Keratinocyte (primary cell): ENCODE measurements at regions not wholly inside any gene's neighbourhood (a gene's known extent, or its start where the extent isn't known, plus 50 kb on each side); places are given as distances from the start of the nearest gene placed in this dataset.

Source experiments
- DNase-seq: peaks from one replicate; pipeline ENCODE4 v3.0.0-alpha.2; 2011; ENCODE audit warnings: low read depth, missing footprints, low spot score
- FAIRE-seq: peaks from 2 replicates; lab custom pipeline; 2011; peaks lifted over from hg19 to GRCh38; lab: Jason Lieb, UNC
- H2AFZ ChIP-seq: 2 replicates; pipeline ENCODE4 v1.6.0; 2012; ENCODE audit warnings: low read length, control low read depth, inconsistent platforms; ENCODE audit not compliant: control insufficient read depth
- H3K27ac ChIP-seq: 2 replicates; pipeline ENCODE4 v1.5.1; 2011; ENCODE audit warnings: low read length; ENCODE audit not compliant: control insufficient read depth, insufficient read depth
- H3K27me3 ChIP-seq: 3 replicates; pipeline ENCODE4 v1.6.0; 2011; ENCODE audit warnings: low read length; ENCODE audit not compliant: control insufficient read depth, insufficient read depth; ENCODE audit errors: extremely low read depth
- H3K36me3 ChIP-seq, 2 experiments: 2 replicates in 1 of 2; 3 replicates in 1 of 2; pipeline ENCODE4 v1.5.1; 2011; ENCODE audit warnings: low read length in 2 of 2, mild to moderate bottlenecking in 1 of 2; ENCODE audit not compliant: control insufficient read depth in 2 of 2, insufficient read depth in 2 of 2; ENCODE audit errors: extremely low read depth in 1 of 2
- H3K4me1 ChIP-seq: 3 replicates; pipeline ENCODE4 v1.5.1; 2011; ENCODE audit warnings: low read length; ENCODE audit not compliant: control insufficient read depth, insufficient read depth; ENCODE audit errors: extremely low read depth
- H3K4me2 ChIP-seq: 3 replicates; pipeline ENCODE4 v1.6.0; 2011; ENCODE audit warnings: low read depth, low read length; ENCODE audit not compliant: control insufficient read depth, insufficient read depth; ENCODE audit errors: extremely low read depth
- H3K4me3 ChIP-seq, 3 experiments: fragments of 200-600 bp in 1 of 3; sonication (generic) in 1 of 3; 2 replicates in 2 of 3; 3 replicates in 1 of 3; pipeline ENCODE4 v1.5.1; 2011 to 2016; ENCODE audit warnings: low read length in 3 of 3, mild to moderate bottlenecking in 3 of 3, control low read depth in 2 of 3, inconsistent platforms in 1 of 3, low read depth in 1 of 3, mixed read lengths in 1 of 3, mixed run types in 1 of 3, moderate library complexity in 1 of 3; ENCODE audit not compliant: control insufficient read depth in 2 of 3, insufficient read depth in 2 of 3; ENCODE audit errors: extremely low read depth in 1 of 3
- H3K79me2 ChIP-seq: 2 replicates; pipeline ENCODE4 v1.6.0; 2012; ENCODE audit warnings: low read length; ENCODE audit not compliant: control insufficient read depth, insufficient read depth
- H3K9ac ChIP-seq: 3 replicates; pipeline ENCODE4 v1.6.0; 2011; ENCODE audit warnings: low read length; ENCODE audit not compliant: control insufficient read depth, insufficient read depth; ENCODE audit errors: extremely low read depth
- H3K9me1 ChIP-seq: 3 replicates; pipeline ENCODE4 v1.6.0; 2011; ENCODE audit warnings: low read length; ENCODE audit not compliant: control insufficient read depth, insufficient read depth; ENCODE audit errors: extremely low read depth
- H3K9me3 ChIP-seq: 2 replicates; pipeline ENCODE4 v1.5.1; 2012; ENCODE audit warnings: low read depth, low read length; ENCODE audit not compliant: control insufficient read depth
- H4K20me1 ChIP-seq: 3 replicates; pipeline ENCODE4 v1.6.0; 2011; ENCODE audit warnings: low read length; ENCODE audit not compliant: control insufficient read depth, insufficient read depth; ENCODE audit errors: extremely low read depth
- CTCF ChIP-seq, 3 experiments: IDR thresholded peaks in 1 of 3; conservative IDR thresholded peaks in 1 of 3; optimal IDR thresholded peaks in 1 of 3; 2 replicates in 2 of 3; 3 replicates in 1 of 3; pipeline versions ENCODE3 to v1.5.1; 2011; ENCODE audit warnings: low read length in 3 of 3, mild to moderate bottlenecking in 3 of 3, moderate library complexity in 2 of 3, control low read depth in 1 of 3, inconsistent platforms in 1 of 3; ENCODE audit not compliant: insufficient read depth in 2 of 3; ENCODE audit errors: extremely low read depth in 1 of 3
- EZH2 ChIP-seq: IDR thresholded peaks from one replicate; pipeline ENCODE4 v1.6.1; 2012; ENCODE audit warnings: inconsistent platforms, mild to moderate bottlenecking, low read length, moderate library complexity
- dilution Hi-C: fragments of 300-500 bp; cut with MboI; formaldehyde crosslinking; loops from one replicate; pipeline ENCODE4 v1.7.0; 2020; ENCODE audit warnings: low sequenced_read_pairs; ENCODE audit not compliant: extremely low pct_ligation_motif_present

GRCh38 chr15:98120561-98120960 lies 160.1 kb downstream of the ARRDC4 start:
- FAIRE-seq, result peak; percentile 48

GRCh38 chr15:98121536-98121935 lies 161.0 kb downstream of the ARRDC4 start:
- Histone ChIP-seq H3K4me2 (no peak overlapping the region), H3K9ac (no peak overlapping the region), H4K20me1 (no peaks in the 10 kb centered on the region), H3K9me3 (no peaks in the 10 kb centered on the region), H3K27ac (no peak overlapping the region), H3K4me1 (peaks cover 28% of the 10 kb centered on the region), H3K36me3 (no peaks in the 10 kb centered on the region), H2AFZ (no peak overlapping the region), H3K9me1 (no peaks in the 10 kb centered on the region), H3K79me2 (no peaks in the 10 kb centered on the region), H3K27me3 (no peaks in the 10 kb centered on the region), H3K4me3 (no peak overlapping the region)
- TF ChIP-seq CTCF (optimal IDR thresholded peaks at IDR 0.05 in 1 of 3, IDR thresholded peaks at IDR 0.05 in 1 of 3, conservative IDR thresholded peaks at IDR 0.05 in 1 of 3; ENCODE audit: extremely low read depth in 1 of 3, insufficient read depth in 2 of 3, low read length in 3 of 3) (no peak), EZH2 (no peak)
- dilution Hi-C loops, result no loop called here
- FAIRE-seq, result no peak
- DNase-seq, result no peak

More at GRCh38 chr15:98120561-98120960, 160.1 kb downstream of the ARRDC4 start:
- Histone ChIP-seq H3K36me3 (no peaks in the 10 kb centered on the region), H3K27ac (no peak overlapping the region), H3K79me2 (no peaks in the 10 kb centered on the region), H3K9me3 (no peaks in the 10 kb centered on the region), H3K4me3 (no peak overlapping the region), H3K9ac (no peak overlapping the region), H3K9me1 (no peaks in the 10 kb centered on the region), H2AFZ (no peak overlapping the region), H3K27me3 (no peaks in the 10 kb centered on the region), H3K4me1 (peaks cover 25% of the 10 kb centered on the region), H3K4me2 (no peak overlapping the region), H4K20me1 (no peaks in the 10 kb centered on the region)
- no peak for TF ChIP-seq EZH2
- no peak for TF ChIP-seq CTCF (optimal IDR thresholded peaks at IDR 0.05 in 1 of 3, IDR thresholded peaks at IDR 0.05 in 1 of 3, conservative IDR thresholded peaks at IDR 0.05 in 1 of 3; ENCODE audit: extremely low read depth in 1 of 3, insufficient read depth in 2 of 3, low read length in 3 of 3)
- peak; percentile 41 for DNase-seq
- dilution Hi-C loops, result no loop called here
